Tibial nerve (tissue), 4 donors: ENCODE measurements at regions not wholly inside any gene's neighbourhood (a gene's known extent, or its start where the extent isn't known, plus 50 kb on each side); places are given as distances from the start of the nearest gene placed in this dataset.

Experiments used
- DNase-seq, 2 donors: peaks; one replicate each; pipeline ENCODE4 v3.0.0-alpha.2; 2019; ENCODE audit warnings: low spot score in 2 of 2
- H3K27ac ChIP-seq, 4 donors: fragments of 200-600 bp; sonication (generic) in 3 of 4; one replicate each; pipeline ENCODE4 v1.5.1; 2017 to 2019; ENCODE audit warnings: mild to moderate bottlenecking in 1 of 4
- H3K27me3 ChIP-seq, 2 donors: fragments of 200-600 bp; sonication (generic) in 1 of 2; one replicate each; pipeline versions ENCODE4 v1.5.1 to v1.6.0; 2017 to 2019
- H3K36me3 ChIP-seq, 3 donors: fragments of 200-600 bp; sonication (generic); one replicate each; pipeline ENCODE4 v1.5.1; 2018 to 2019
- H3K4me1 ChIP-seq, 4 donors: fragments of 200-600 bp; sonication (generic) in 3 of 4; one replicate each; pipeline ENCODE4 v1.5.1; 2017 to 2019
- H3K4me3 ChIP-seq, 4 donors: fragments of 200-600 bp; sonication (generic) in 3 of 4; one replicate each; pipeline ENCODE4 v1.5.1; 2017 to 2019; ENCODE audit warnings: mild to moderate bottlenecking in 1 of 4, moderate library complexity in 1 of 4
- H3K9me3 ChIP-seq, 4 donors: fragments of 200-600 bp; sonication (generic) in 3 of 4; one replicate each; pipeline ENCODE4 v1.5.1; 2017 to 2019
- EP300 ChIP-seq, 2 donors: sonication (generic); formaldehyde crosslinking; IDR thresholded peaks; one replicate each; pipeline ENCODE4 v1.6.1; 2017; ENCODE audit warnings: antibody characterized with exemption in 2 of 2, mild to moderate bottlenecking in 1 of 2
- POLR2A ChIP-seq, 2 donors: fragments of 450-650 bp; IDR thresholded peaks; one replicate each; pipeline ENCODE4 v1.6.1; 2017; ENCODE audit warnings: antibody characterized with exemption in 2 of 2, mild to moderate bottlenecking in 2 of 2, moderate library complexity in 2 of 2
- WGBS, 2 donors: methylation state at CpG; one replicate each; pipeline ENCODE4 v1.1.5; 2018; 5-methylcytosine and 5-hydroxymethylcytosine counted together
- TF ChIP-seq, protein P1 (sequence below), 5 experiments: fragments of 200-600 bp in 3 of 5; fragments of 450-650 bp in 2 of 5; sonication (generic) in 3 of 5; IDR thresholded peaks; one replicate each; pipeline ENCODE4 v1.5.1; 2016 to 2019; ENCODE audit warnings: antibody characterized with exemption in 5 of 5, mild to moderate bottlenecking in 3 of 5, moderate library complexity in 2 of 5

DNA sequence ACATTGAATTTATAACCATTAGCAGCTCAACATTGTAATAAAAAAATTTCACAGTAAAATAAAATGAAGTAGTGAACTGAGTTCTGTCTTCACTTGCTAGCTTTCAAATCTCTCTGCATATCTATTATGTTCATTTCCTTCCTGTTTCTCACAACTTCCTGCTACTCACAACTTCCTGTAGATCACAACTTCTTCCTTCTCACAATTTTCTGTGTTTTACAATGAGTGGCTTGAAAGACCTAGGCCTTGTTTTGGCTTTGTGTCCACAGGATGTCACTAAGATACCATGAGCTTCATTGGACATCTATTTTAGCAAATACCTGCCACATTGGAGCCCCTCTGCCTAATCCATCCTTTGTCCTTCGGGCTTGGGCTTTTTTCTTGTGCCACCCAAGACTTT is 480.3 kb upstream of the ADAMTS16 start:
- Histone ChIP-seq H3K27me3 (no peaks in the 10 kb centered on the region), H3K4me1 (no peaks in the 10 kb centered on the region), H3K36me3 (no peaks in the 10 kb centered on the region), H3K4me3 (no peak overlapping the region), H3K27ac (no peak overlapping the region), H3K9me3 (no peaks in the 10 kb centered on the region)
- WGBS, 2 donors, result 90 to 97% methylated on average over 1 of the region's 1 CpG
- TF ChIP-seq EP300 (IDR thresholded peaks at IDR 0.05) (no peak), POLR2A (IDR thresholded peaks at IDR 0.05) (no peak)
- TF ChIP-seq, protein P1, sequence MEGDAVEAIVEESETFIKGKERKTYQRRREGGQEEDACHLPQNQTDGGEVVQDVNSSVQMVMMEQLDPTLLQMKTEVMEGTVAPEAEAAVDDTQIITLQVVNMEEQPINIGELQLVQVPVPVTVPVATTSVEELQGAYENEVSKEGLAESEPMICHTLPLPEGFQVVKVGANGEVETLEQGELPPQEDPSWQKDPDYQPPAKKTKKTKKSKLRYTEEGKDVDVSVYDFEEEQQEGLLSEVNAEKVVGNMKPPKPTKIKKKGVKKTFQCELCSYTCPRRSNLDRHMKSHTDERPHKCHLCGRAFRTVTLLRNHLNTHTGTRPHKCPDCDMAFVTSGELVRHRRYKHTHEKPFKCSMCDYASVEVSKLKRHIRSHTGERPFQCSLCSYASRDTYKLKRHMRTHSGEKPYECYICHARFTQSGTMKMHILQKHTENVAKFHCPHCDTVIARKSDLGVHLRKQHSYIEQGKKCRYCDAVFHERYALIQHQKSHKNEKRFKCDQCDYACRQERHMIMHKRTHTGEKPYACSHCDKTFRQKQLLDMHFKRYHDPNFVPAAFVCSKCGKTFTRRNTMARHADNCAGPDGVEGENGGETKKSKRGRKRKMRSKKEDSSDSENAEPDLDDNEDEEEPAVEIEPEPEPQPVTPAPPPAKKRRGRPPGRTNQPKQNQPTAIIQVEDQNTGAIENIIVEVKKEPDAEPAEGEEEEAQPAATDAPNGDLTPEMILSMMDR (IDR thresholded peaks at IDR 0.05), result no peak
- DNase-seq, result no peak

DNA sequence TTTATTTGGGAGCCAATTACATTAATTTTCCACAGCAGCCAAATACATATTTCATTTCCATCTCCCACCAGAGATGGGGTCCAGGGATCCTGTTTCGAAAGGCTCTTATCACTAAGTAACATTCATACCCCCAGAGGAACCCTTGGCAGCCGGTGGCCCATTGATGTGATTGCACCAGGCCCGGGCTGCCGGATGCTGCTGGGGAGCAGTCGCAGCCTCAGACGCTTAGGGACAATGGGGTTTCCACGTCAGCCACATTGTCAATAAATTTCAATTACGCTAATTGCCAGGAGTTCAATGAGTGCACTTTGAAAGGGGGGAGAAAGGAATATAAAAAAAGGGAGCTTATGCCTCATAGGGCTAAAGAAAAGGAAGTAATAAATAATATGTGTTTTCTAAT is 478.8 kb upstream of the ADAMTS16 start:
- no peak overlapping the region for H3K4me3 ChIP-seq
- H3K36me3 ChIP-seq, result no peaks in the 10 kb centered on the region
- H3K27me3 ChIP-seq, result no peaks in the 10 kb centered on the region
- no peak for TF ChIP-seq POLR2A (IDR thresholded peaks at IDR 0.05)
- no peak for TF ChIP-seq EP300 (IDR thresholded peaks at IDR 0.05)
- TF ChIP-seq, protein P1 (IDR thresholded peaks at IDR 0.05), result no peak
- DNase-seq, result no peak
- WGBS, 2 donors, result 47 to 52% methylated on average over 8 of the region's 8 CpGs
- no peaks in the 10 kb centered on the region for H3K9me3 ChIP-seq
- H3K27ac ChIP-seq, result no peak overlapping the region
- no peaks in the 10 kb centered on the region for H3K4me1 ChIP-seq

DNA sequence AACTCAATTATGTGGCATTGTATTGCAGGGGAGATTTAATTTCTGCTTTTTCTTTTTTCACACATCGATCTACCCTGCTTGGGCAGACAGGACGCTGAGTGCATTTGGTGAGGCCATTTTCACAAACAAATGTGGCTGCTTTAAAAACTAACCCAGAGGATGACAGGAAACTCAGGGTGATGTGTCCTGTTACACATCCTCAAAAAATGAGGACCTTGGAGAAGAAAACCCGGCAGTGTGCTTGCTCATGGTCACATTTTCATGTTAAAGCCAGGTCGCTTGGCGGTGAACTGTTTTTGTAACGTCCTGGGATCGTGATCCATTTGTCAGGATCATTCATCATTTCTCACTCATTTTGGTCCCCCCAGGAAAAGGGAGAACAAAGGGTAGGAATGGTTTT is 478.3 kb upstream of the ADAMTS16 start:
- Histone ChIP-seq H3K27ac (no peak overlapping the region), H3K9me3 (no peaks in the 10 kb centered on the region), H3K4me3 (no peak overlapping the region), H3K36me3 (no peaks in the 10 kb centered on the region), H3K27me3 (no peaks in the 10 kb centered on the region), H3K4me1 (no peaks in the 10 kb centered on the region)
- DNase-seq, result no peak
- TF ChIP-seq POLR2A (IDR thresholded peaks at IDR 0.05), result no peak
- no peak for TF ChIP-seq EP300 (IDR thresholded peaks at IDR 0.05)
- TF ChIP-seq, protein P1 (IDR thresholded peaks at IDR 0.05), result no peak
- 67 to 79% methylated on average over 7 of the region's 7 CpGs for WGBS, 2 donors

DNA sequence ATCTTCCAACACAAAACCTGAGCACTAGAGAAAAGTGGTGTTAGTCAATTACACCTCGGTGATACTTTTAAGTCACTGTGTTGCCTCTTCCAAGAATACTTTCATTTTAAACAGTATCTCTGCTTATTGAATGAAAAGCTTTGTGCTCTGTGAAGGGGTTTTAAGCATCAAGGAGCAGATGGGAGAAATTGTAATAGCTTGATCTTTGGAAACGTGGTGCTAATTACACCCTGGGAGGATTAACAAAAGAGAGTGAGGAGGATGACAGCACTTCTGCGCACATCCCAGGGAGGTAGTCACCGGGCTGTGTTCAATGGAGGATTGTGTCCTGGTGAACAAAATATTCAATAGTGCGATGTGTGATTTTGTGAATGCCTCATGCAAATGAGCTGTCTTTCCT is 477.4 kb upstream of the ADAMTS16 start:
- Histone ChIP-seq H3K4me1 (no peaks in the 10 kb centered on the region), H3K36me3 (no peaks in the 10 kb centered on the region), H3K27ac (no peak overlapping the region), H3K27me3 (no peaks in the 10 kb centered on the region), H3K4me3 (no peak overlapping the region), H3K9me3 (no peaks in the 10 kb centered on the region)
- 59 to 64% methylated on average over 5 of the region's 5 CpGs for WGBS, 2 donors
- TF ChIP-seq, protein P1 (IDR thresholded peaks at IDR 0.05), result no peak
- TF ChIP-seq POLR2A (IDR thresholded peaks at IDR 0.05) (no peak), EP300 (IDR thresholded peaks at IDR 0.05) (no peak)
- no peak for DNase-seq

DNA sequence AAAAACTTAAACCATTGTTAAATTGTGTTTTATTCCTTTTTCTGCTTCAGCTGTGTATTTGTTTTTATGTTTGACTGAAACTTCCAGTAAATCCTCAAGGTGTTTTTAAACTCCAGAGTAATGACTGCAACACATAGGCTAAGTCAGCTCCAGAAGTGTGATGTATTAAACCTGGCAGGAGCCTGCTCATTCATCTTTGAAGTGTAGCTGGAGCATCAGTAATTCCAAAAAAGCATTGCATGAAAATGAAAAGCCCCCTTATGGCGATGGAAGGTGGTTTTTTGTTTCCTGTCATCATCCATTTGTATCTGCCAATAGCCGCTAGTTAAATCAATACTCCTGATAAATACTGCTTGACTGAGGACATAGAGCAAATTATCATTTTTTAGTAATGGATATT is 474.2 kb upstream of the ADAMTS16 start:
- TF ChIP-seq POLR2A (IDR thresholded peaks at IDR 0.05) (no peak), EP300 (IDR thresholded peaks at IDR 0.05) (no peak)
- TF ChIP-seq, protein P1 (IDR thresholded peaks at IDR 0.05), result no peak
- WGBS, 2 donors, result 92 to 94% methylated on average over 2 of the region's 2 CpGs
- H3K27ac ChIP-seq, result no peak overlapping the region

More for the DNA sequence above, 474.2 kb upstream of the ADAMTS16 start:
- no peaks in the 10 kb centered on the region for H3K27me3 ChIP-seq
- DNase-seq, result no peak
- no peak overlapping the region for H3K4me3 ChIP-seq
- H3K36me3 ChIP-seq, result no peaks in the 10 kb centered on the region
- H3K9me3 ChIP-seq, result no peaks in the 10 kb centered on the region
- no peaks in the 10 kb centered on the region for H3K4me1 ChIP-seq
